ENCODE measurements at regions not wholly inside any gene's neighbourhood (a gene's known extent, or its start where the extent isn't known, plus 50 kb on each side); places are given as distances from the start of the nearest gene placed in this dataset.

- Histone ChIP-seq H3K4me3 (ENCODE audit: low read depth in 2 of 2, low read length in 1 of 2) (no peak overlapping the region), H3F3A (replicated peaks; ENCODE audit: insufficient read depth) (no peaks in the 10 kb centered on the region), H3K4me2 (no peak overlapping the region), H3K9me2 (no peaks in the 10 kb centered on the region), H3K27me3 (ENCODE audit: insufficient read depth) (no peaks in the 10 kb centered on the region), H4K20me1 (ENCODE audit: insufficient read depth) (no peaks in the 10 kb centered on the region), H3K79me2 (ENCODE audit: insufficient read depth) (no peaks in the 10 kb centered on the region), H3K4me1 (ENCODE audit: control insufficient read depth in 1 of 2, insufficient read depth in 2 of 2, low read depth in 1 of 2, low read length in 1 of 2) (no peaks in the 10 kb centered on the region), H3K9ac (no peak overlapping the region), H3K36me3 (replicated peaks in 1 of 2; ENCODE audit: control insufficient read depth in 1 of 2, insufficient read depth in 2 of 2, low read length in 1 of 2) (no peaks in the 10 kb centered on the region), H2AFZ (ENCODE audit: low read depth) (no peak overlapping the region), H3K27ac (ENCODE audit: low read depth in 2 of 2, low read length in 1 of 2) (no peak overlapping the region), H3K9me3 (no peaks in the 10 kb centered on the region)
- 8% methylated on average over 1 of the region's 1 CpG for WGBS (ENCODE audit: low lambda C conversion rate)
- ChIA-PET POLR2A (no interaction called here), CTCF (no interaction called here)
- no peak for DNase-seq
- TF ChIP-seq NRF1 (IDR thresholded peaks at IDR 0.05; ENCODE audit: low read depth, low read length) = no peak
- TF ChIP-seq RXRA (IDR thresholded peaks at IDR 0.05; ENCODE audit: borderline replicate concordance, low read depth) = no peak
- TF ChIP-seq CHD2 (IDR thresholded peaks at IDR 0.05; ENCODE audit: low read length, partially characterized antibody) = no peak
Measured at GRCh38 chr15:96038131-96038530, 292.4 kb upstream of the NR2F2 start.

DNA sequence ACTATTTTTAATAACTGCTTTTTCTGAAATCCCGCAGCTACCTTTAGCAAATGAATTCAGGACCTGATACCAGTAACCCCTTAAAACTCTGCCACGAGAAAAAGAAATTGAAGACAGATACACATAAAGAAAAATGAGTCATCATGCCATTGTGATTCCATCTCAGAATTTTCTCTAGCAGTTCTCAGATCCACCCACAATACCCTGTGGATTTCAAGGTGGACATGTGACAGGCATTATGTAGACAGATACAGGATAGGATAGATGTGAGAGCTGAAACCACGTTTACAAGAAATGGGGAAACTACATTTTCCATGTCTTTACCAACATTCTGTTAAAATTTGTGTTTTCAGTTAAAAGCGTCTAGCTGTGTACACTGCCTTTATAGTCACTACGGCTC, 291.9 kb upstream of the NR2F2 start:
- Histone ChIP-seq H3K4me2 (no peak overlapping the region), H3K9me3 (no peaks in the 10 kb centered on the region), H3K4me1 (ENCODE audit: control insufficient read depth in 1 of 2, insufficient read depth in 2 of 2, low read depth in 1 of 2, low read length in 1 of 2) (no peaks in the 10 kb centered on the region), H3K9ac (no peak overlapping the region), H3K27ac (ENCODE audit: low read depth in 2 of 2, low read length in 1 of 2) (no peak overlapping the region), H2AFZ (ENCODE audit: low read depth) (no peak overlapping the region), H3K79me2 (ENCODE audit: insufficient read depth) (no peaks in the 10 kb centered on the region), H3K27me3 (ENCODE audit: insufficient read depth) (no peaks in the 10 kb centered on the region), H3K9me2 (no peaks in the 10 kb centered on the region), H4K20me1 (ENCODE audit: insufficient read depth) (no peaks in the 10 kb centered on the region), H3F3A (replicated peaks; ENCODE audit: insufficient read depth) (no peaks in the 10 kb centered on the region), H3K4me3 (ENCODE audit: low read depth in 2 of 2, low read length in 1 of 2) (no peak overlapping the region), H3K36me3 (replicated peaks in 1 of 2; ENCODE audit: control insufficient read depth in 1 of 2, insufficient read depth in 2 of 2, low read length in 1 of 2) (no peaks in the 10 kb centered on the region)
- TF ChIP-seq REST (IDR thresholded peaks at IDR 0.05; ENCODE audit: low read depth, low read length) = no peak
- no peak for DNase-seq
- CTCF ChIA-PET = interaction anchor here (0.6 kb wide), 1 partner anchor 10 kb away, joined by 3 read pairs; no protein-coding TSS in a partner anchor
- WGBS (ENCODE audit: low lambda C conversion rate) = 13% methylated on average over 5 of the region's 5 CpGs
- POLR2A ChIA-PET = no interaction called here

- ChIA-PET CTCF (no interaction called here), POLR2A (no interaction called here)
- no peaks in the 10 kb centered on the region for H3K9me3 ChIP-seq
- H3F3A ChIP-seq (replicated peaks; ENCODE audit: insufficient read depth) = no peaks in the 10 kb centered on the region
- H3K4me3 ChIP-seq (ENCODE audit: low read depth in 2 of 2, low read length in 1 of 2) = no peak overlapping the region
- H4K20me1 ChIP-seq (ENCODE audit: insufficient read depth) = no peaks in the 10 kb centered on the region
- no peak overlapping the region for H3K4me2 ChIP-seq
- H3K9me2 ChIP-seq = no peaks in the 10 kb centered on the region
- no peaks in the 10 kb centered on the region for H3K36me3 ChIP-seq (replicated peaks in 1 of 2; ENCODE audit: control insufficient read depth in 1 of 2, insufficient read depth in 2 of 2, low read length in 1 of 2)
- WGBS (ENCODE audit: low lambda C conversion rate) = 5% methylated on average over 3 of the region's 3 CpGs
- H3K79me2 ChIP-seq (ENCODE audit: insufficient read depth) = no peaks in the 10 kb centered on the region
- no peak for TF ChIP-seq MEF2A (IDR thresholded peaks at IDR 0.05; ENCODE audit: borderline replicate concordance, low read depth)
- TF ChIP-seq TAF1 (IDR thresholded peaks at IDR 0.05; ENCODE audit: borderline replicate concordance, low read depth, low read length) = no peak
- no peak for TF ChIP-seq TCF12 (IDR thresholded peaks at IDR 0.05)
- no peak for TF ChIP-seq MAX (IDR thresholded peaks at IDR 0.05; ENCODE audit: low read depth)
- TF ChIP-seq NFIC (IDR thresholded peaks at IDR 0.05; ENCODE audit: borderline replicate concordance) = no peak
- no peak for TF ChIP-seq RXRA (IDR thresholded peaks at IDR 0.05; ENCODE audit: borderline replicate concordance, low read depth)
- no peak for TF ChIP-seq ELF1 (IDR thresholded peaks at IDR 0.05)
- no peak for TF ChIP-seq EP300 (IDR thresholded peaks at IDR 0.05; ENCODE audit: borderline replicate concordance in 1 of 2, low read depth in 1 of 2, low read length in 1 of 2)
- no peak for TF ChIP-seq RAD21 (IDR thresholded peaks at IDR 0.05; ENCODE audit: low read length)
- TF ChIP-seq SMC3 (IDR thresholded peaks at IDR 0.05; ENCODE audit: low read depth, low read length) = no peak
- no peak for TF ChIP-seq TEAD4 (IDR thresholded peaks at IDR 0.05; ENCODE audit: borderline replicate concordance, insufficient read depth)
- H3K27ac ChIP-seq (ENCODE audit: low read depth in 2 of 2, low read length in 1 of 2) = no peak overlapping the region
- DNase-seq = no peak
- no peak overlapping the region for H2AFZ ChIP-seq (ENCODE audit: low read depth)
- H3K4me1 ChIP-seq (ENCODE audit: control insufficient read depth in 1 of 2, insufficient read depth in 2 of 2, low read depth in 1 of 2, low read length in 1 of 2) = no peaks in the 10 kb centered on the region
- H3K9ac ChIP-seq = no peak overlapping the region
- H3K27me3 ChIP-seq (ENCODE audit: insufficient read depth) = no peaks in the 10 kb centered on the region
Measured at GRCh38 chr15:96041982-96042733, 288.3 kb upstream of the NR2F2 start.
